Hematopoietic multipotent progenitor cell treated with erythropoietin and hydrocortisone succinate and interleukin-3 and kit ligand, for 17 days (in vitro differentiated cells): ENCODE measurements at regions not wholly inside any gene's neighbourhood (a gene's known extent, or its start where the extent isn't known, plus 50 kb on each side); places are given as distances from the start of the nearest gene placed in this dataset.

ENCODE experiments used
- DNase-seq: peaks from one replicate; pipeline ENCODE4 v3.0.0-alpha.2; 2015; ENCODE audit warnings: low spot score

- no peak for DNase-seq
These were observed 497.5 kb downstream of the TBC1D22A start for GRCh38 chr22:47259990-47260389.

- no peak for DNase-seq
These were observed 496.6 kb downstream of the TBC1D22A start for GRCh38 chr22:47259049-47259448.

- no peak for DNase-seq
These were observed 495.5 kb downstream of the TBC1D22A start for GRCh38 chr22:47257976-47258375.

GRCh38 chr22:47257566-47257965 lies 495.1 kb downstream of the TBC1D22A start:
- DNase-seq: no peak

GRCh38 chr22:47251911-47252310 lies 489.5 kb downstream of the TBC1D22A start:
- DNase-seq: no peak

- DNase-seq: no peak
These were observed 488.7 kb downstream of the TBC1D22A start for GRCh38 chr22:47250995-47251765.

- DNase-seq: no peak
These were observed 487.0 kb downstream of the TBC1D22A start for GRCh38 chr22:47249370-47249928.

- DNase-seq: no peak
These were observed 486.5 kb downstream of the TBC1D22A start for GRCh38 chr22:47248925-47249324.

- DNase-seq: no peak
These were observed 485.3 kb downstream of the TBC1D22A start for GRCh38 chr22:47247579-47248240.

- DNase-seq: no peak
These were observed 483.3 kb downstream of the TBC1D22A start for GRCh38 chr22:47245786-47246185.

- DNase-seq: no peak
These were observed 482.8 kb downstream of the TBC1D22A start for GRCh38 chr22:47245286-47245685.

- no peak for DNase-seq
These were observed 477.7 kb downstream of the TBC1D22A start for GRCh38 chr22:47240116-47240515.

- no peak for DNase-seq
These were observed 477.0 kb downstream of the TBC1D22A start for GRCh38 chr22:47239474-47239860.

GRCh38 chr22:47238690-47239473 lies 476.4 kb downstream of the TBC1D22A start:
- DNase-seq: no peak

GRCh38 chr22:47237890-47238480 lies 475.5 kb downstream of the TBC1D22A start:
- DNase-seq: no peak

GRCh38 chr22:47236718-47237117 lies 474.3 kb downstream of the TBC1D22A start:
- no peak for DNase-seq

- DNase-seq: no peak
These were observed 473.7 kb downstream of the TBC1D22A start for GRCh38 chr22:47236161-47236560.

- no peak for DNase-seq
These were observed 471.1 kb downstream of the TBC1D22A start for GRCh38 chr22:47233316-47234243.

GRCh38 chr22:47232753-47233152 lies 470.3 kb downstream of the TBC1D22A start:
- DNase-seq: no peak

- DNase-seq: no peak
These were observed 469.7 kb downstream of the TBC1D22A start for GRCh38 chr22:47232197-47232596.

GRCh38 chr22:47231759-47232158 lies 469.3 kb downstream of the TBC1D22A start:
- DNase-seq: no peak
